ENCODE measurements at regions not wholly inside any gene's neighbourhood (a gene's known extent, or its start where the extent isn't known, plus 50 kb on each side); places are given as distances from the start of the nearest gene placed in this dataset.

DNA sequence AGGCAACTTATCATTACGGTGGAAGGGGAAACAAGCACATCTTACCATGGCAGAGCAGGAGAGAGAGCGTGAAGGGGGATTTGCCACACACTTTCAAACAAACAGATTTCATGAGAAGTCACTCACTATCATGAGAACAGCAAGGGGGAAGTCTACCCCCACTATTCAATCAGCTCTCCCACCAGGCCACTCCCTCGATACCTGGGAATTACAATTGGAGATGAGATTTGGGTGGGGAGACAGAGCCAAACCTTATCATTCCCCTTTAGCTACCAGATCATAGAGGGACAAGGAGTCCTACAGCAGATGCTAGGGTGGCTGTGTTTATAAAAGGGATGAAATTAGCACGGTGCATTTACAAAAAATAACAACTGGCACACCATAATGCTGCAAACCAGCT lies 2149.4 kb upstream of the ACO1 start (continued):
- TF ChIP-seq CHD7 (IDR thresholded peaks at IDR 0.05; ENCODE audit: insufficient replicate concordance, low read length) (no peak), POU5F1 (IDR thresholded peaks at IDR 0.05; ENCODE audit: low read depth, low read length) (no peak), YY1 (IDR thresholded peaks at IDR 0.05; ENCODE audit: low read depth, low read length) (no peak), SIX5 (IDR thresholded peaks at IDR 0.05; ENCODE audit: low read depth, low read length) (no peak), JUN (IDR thresholded peaks at IDR 0.05; ENCODE audit: low read depth, low read length) (no peak), CTCF (IDR thresholded peaks at IDR 0.05; ENCODE audit: control extremely low read depth in 1 of 3, insufficient read depth in 1 of 3, low read depth in 1 of 3, low read length in 3 of 3) (no peak), CBX8 (IDR thresholded peaks at IDR 0.05; ENCODE audit: borderline replicate concordance, low read depth, low read length) (no peak), PHF8 (conservative IDR thresholded peaks at IDR 0.05; ENCODE audit: low read depth, low read length) (no peak), ASH2L (IDR thresholded peaks at IDR 0.05; ENCODE audit: low read length) (no peak), SP2 (IDR thresholded peaks at IDR 0.05; ENCODE audit: low read length) (no peak), TBP (IDR thresholded peaks at IDR 0.05; ENCODE audit: low read depth, low read length) (no peak)
